ENCODE measurements at regions not wholly inside any gene's neighbourhood (a gene's known extent, or its start where the extent isn't known, plus 50 kb on each side); places are given as distances from the start of the nearest gene placed in this dataset.

GRCh38 chr4:79516114-79516513 is 108.1 kb upstream of the GK2 start:
- TF ChIP-seq POLR2AphosphoS5 (IDR thresholded peaks at IDR 0.05) (no peak), POLR2A (IDR thresholded peaks at IDR 0.05) (no peak)

All from sigmoid colon (tissue), 4 donors.